GM18508 (cell line): ENCODE measurements at regions not wholly inside any gene's neighbourhood (a gene's known extent, or its start where the extent isn't known, plus 50 kb on each side); places are given as distances from the start of the nearest gene placed in this dataset.
"Not testable (repeated sequence)": the region's sequence is repeated elsewhere in the genome, so short reads cannot be mapped to it uniquely, and the experiment has no call there.

Experiments
- ATAC-seq: cut with Tn5 transposase; IDR thresholded peaks from one replicate; pipeline ENCODE4 v1.9.1; 2021; ENCODE audit warnings: moderate number of reproducible peaks; ENCODE audit not compliant: insufficient read depth, unreplicated experiment

DNA sequence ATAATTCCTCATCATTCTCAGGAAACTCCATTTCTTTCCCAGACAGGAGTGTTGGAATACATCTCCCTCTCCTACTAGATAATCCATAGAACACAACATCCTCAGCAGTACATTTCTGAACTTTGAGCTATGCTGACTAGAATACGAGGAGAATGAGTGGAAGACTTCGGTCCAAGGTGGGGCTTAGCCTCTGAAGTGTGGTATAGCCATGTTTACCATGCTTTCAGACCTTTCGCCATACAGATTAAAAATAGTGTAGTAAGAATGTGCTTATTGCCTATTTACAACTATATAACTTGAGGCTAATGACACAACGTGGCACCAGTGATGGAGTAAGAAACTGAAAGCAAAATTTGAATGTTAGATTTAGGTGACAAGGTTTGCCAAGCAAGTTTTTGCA, 184.5 kb upstream of the KRR1 start:
- ATAC-seq = no peak

DNA sequence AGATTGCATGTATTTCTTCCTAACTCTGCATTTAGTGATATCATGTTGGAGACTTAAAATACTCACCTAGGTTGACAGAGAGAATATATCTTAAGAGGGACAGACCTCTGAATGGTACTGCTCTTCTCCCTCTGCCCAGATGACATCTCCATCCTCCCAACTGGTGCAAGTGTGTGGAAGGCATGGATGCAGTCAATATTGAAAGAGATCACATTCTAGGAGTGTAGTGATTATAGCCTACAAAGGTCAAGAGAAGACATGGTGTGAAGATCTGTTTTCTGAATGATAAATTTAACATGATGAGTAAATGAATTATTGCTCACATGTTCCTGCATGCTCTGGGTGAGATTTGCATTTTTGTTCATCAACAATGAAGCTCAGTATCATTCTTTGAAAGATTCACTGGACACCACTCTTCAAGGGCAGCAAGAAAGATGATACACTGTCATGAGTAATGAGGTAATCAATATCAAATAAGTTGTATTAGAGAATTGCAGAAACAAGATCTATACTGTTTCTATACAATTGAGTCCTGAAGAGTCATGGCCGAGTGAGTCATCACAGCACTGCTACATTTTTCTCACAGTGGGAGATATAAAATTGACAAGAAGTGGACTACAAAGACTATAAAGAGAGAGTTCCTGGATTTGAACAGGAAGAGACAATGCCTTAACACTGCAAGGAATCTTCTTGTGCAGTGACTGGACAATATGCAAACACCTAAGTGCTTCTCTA, 183.3 kb upstream of the KRR1 start:
- no peak for ATAC-seq

DNA sequence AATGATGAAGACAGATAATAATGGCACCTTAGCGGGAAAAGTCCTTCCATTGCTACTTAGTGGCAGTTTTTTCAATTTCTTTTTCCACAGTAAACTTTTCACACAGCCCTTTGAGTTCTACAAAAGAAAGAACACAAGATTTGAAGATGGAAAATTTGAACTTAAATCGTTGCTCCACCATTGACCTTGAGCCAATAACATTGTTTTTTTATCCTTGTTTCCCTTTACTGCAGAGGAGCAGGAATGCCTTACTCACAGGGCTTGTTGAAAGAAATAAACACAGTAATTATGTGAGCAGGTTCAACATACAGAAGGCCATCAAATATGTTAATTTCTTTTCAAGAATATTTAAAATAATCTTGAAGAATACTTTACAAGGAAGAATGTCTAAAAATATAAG, 181.5 kb upstream of the KRR1 start:
- ATAC-seq = no peak

DNA sequence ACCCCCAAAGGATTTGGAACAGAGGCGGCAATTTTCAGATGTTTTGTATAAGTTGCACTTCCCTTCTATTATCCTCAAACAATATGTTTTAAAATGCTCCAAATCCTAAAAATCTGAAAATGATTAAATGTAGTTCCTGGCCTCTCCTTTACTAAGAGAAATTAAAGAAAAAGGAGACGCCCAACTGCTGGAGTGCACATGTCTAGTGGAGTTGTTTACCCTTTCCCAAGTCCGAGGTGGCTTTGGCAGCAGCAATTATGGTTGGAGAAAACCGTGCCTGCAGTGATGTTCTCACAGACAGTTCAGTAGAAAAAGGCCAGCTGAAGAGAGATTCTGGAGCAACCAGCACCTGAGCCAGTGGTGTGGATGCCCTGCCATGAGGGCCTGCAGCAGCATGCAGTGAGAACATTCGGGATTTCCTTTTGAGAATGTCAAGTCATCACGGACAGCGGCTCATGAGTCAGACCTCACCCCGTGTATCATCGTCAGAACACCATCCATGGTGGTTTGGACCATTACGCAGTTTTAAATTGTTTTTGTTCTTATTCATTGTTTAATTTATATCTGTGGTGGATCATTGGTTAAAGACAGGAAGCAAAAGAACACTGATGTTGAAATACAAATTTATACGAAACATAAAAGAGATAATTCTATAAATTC, 179.0 kb upstream of the KRR1 start:
- no peak for ATAC-seq

DNA sequence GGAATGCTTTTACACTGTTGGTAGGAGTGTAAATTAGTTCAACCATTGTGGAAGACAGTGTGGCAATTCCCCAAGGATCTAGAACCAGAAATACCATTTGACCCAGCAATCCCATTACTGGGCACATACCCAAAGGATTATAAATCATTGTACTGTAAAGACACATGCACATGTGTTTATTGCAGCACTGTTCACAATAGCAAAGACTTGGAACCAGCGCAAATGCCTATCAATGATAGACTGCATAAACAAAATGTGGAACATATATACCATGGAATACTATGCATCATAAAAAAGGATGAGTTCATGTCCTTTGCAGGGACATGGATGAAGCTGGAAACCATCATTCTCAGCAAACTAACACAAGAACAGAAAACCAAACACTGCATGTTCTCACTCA, 174.8 kb upstream of the KRR1 start:
- ATAC-seq = not testable (repeated sequence)

DNA sequence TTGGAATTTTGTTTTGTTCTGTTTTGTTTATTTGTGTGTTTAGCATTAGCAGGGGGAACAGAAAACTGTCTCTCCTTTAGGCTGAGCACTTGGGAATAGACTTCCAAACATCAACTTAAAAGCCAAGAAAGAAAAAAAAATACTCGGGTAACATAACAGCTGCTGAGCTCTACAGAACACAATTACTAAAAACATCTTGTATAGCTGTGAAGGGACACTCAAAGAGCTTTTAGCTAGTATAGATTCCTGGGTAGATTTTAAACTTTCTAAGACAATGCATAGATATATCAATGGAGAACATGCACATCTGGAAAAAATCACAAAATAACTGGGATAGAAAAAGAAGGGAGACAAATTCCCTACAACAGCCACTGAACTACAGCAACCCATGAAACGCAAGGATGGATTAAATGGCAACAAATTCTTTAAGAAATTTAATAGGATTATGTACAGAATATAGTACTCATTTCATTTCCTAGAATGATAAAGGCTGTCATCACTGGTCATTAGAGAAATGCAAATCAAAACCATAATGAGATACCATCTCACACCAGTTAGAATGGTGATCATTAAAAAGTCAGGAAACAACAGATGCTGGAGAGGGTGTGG, 174.3 kb upstream of the KRR1 start:
- no peak for ATAC-seq

DNA sequence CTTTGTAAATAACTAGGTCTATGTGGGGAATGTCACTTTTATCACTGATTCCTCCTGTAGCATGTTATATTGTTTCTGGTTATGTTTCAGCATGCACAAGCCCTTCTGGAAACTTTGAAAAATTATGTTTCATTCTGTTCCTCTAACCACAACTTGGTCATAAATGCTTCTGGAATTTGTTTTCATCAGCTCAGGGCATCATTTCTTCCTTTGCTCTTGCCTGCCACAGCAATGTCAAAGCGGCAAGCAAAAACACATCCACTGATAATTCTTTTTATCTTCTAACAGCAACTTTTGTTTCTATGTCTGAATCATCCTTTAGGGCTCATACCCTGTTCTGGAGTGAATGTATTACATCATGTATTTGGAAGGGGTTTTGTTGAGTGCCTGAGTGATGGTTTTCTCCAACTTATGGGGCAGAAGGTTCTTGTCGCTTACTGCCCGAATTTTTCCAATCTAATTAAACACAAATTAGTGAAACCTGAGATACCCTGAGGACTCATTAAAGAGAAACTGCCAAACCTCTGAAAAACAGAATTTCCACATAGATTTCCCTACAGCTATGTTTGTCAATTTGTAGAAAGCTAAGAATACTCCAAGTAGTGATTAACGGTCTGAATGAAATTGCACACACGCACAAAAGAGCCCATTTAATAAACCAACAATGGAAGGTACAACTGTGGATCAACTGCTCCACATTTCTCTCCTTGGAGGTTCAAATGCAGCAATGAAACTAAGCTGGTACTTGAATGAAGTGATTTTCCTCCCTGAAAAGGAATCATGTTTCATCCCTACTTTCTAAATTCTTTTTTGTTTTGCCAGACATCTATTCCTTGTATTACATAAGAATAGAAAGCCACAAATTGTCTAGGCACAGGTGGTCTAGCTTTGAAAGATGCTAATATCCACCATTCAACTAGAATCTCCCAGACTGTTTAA, 173.5 kb upstream of the KRR1 start:
- ATAC-seq = no peak

DNA sequence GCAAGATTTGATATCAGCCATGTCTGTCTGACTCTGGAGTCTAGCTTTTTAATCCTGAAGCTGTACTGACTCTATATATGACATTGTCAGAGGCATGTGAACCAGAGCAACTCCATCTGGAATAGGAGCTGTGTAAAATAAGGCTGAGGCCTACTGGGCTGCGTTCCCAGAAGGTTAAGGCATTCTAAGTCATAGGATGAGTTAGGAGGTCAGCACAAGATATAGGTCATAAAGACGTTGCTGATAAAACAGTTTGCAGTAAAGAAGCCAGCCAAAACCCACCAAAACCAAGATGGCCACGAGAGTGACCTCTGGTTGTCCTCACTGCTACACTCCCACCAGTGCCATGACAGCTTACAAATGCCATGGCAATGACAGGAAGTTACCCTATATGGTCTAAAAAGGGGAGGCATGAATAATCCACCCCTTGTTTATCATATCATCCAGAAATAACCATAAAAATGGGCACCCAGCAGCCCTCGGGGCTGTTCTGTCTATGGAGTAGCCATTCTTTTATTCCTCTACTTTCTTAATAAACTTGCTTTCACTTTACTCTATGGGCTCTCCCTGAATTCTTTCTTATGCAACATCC, 172.7 kb upstream of the KRR1 start:
- not testable (repeated sequence) for ATAC-seq

DNA sequence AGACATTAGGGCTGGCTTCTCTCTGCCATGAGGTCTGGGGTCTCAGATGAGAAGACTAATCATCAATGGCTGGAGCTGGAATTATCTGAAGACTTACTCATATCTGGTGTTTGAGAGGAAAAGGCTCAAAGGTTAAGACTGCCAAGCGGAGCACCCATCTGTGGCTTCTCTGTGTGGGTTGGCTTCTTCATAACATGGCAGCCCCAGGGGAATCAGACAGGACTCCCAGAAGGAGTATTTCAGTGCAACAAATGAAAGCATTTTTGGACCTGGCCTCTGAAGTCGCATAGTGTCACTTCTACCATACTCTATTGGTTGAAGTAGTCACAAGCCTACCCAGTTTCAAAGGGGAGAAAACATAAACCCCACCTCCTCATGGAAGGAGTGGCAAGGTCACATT, 171.8 kb upstream of the KRR1 start:
- ATAC-seq = no peak

DNA sequence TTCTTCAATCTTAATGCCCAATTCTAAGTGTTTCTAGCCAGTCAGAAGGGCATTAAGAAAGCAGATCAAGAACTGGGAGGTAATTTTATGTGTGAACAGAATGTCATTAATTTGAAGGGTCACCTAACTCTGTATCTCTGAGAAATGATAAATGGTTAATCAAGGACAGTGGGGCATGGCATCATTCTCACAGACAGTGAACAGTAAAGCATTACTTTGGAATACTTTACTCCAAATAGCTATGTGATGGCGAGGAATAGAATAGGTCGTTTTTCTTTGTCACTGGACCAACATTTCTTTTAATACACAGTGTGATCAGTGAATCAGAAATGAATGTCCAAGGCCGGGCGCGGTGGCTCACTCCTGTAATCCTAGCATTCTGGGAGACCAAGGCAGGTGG, 166.1 kb upstream of the KRR1 start:
- ATAC-seq = no peak

DNA sequence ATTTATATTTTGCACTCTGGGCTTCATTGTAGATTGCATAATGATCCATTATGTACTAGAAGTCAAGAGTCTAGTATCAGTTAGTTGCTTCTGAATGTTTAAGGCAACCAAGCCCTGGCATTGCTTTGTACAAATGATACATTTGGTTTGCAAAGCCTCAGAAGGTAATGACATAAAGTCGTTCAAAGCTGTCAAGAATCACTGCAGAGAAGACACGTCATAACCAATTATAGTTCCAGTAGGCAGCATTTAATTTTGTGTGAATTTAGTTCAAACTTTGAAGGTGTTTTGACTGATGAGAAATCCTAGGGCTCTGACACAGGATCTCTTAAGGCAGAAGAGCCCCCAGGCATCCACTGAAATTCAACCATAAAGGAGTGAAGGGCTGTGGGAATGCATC, 163.0 kb upstream of the KRR1 start:
- ATAC-seq = no peak

DNA sequence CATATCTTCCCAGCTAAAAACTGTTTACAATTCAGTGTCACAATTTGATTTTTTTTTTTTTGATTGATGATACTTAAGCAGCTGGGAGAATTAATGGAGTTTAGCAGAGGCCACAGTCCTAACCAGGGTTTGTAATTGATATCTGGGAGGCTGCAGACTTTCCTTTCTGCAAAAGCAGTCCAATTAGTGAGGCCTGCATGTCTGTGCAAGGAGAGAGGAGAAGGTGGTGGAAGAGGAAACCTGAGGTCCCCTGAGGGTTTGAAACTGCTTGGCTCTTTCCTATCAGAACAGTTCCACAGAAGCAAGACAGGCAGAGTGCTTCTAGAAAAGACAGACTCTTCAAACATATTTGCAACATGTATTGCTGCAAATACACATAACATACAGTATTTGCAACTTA, 160.8 kb upstream of the KRR1 start:
- ATAC-seq = no peak

DNA sequence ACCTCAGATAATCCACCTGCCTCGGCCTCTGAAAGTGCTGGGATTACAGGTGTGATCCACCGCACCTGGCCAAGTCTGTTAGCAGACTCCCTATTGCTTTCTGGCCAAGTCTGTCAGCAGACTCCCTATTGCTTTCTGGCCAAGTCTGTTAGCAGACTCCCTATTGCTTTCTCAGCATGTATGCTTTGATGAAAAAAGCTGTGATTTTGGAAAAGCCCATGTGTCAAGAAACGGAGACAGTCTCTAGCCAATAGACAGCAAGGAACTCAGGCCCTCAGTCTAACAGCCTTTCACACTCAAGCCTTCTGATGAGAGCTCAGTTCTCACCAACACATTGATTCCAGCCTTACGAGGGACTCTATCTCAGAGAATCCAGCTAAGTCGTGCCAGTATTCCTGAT, 158.8 kb upstream of the KRR1 start:
- no peak for ATAC-seq

DNA sequence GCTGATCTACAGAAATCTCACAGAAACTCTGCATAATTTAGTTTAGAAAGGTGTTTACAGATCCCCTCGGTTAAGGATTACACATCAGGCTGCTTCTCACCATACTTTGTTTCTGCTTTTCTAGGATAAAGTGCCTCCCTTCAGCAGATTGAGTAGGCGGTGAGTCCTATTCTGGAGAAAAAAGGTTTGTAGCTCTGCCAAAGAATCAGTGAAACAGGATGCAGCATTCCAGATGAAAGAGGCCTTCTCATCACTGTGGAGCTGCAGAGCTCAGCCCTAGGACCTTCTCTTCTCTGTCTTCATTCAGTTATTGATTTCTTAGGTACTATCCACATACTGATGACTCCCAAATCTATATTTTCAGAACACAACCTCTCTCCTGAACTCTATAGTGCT, 155.5 kb upstream of the KRR1 start:
- ATAC-seq = no peak

DNA sequence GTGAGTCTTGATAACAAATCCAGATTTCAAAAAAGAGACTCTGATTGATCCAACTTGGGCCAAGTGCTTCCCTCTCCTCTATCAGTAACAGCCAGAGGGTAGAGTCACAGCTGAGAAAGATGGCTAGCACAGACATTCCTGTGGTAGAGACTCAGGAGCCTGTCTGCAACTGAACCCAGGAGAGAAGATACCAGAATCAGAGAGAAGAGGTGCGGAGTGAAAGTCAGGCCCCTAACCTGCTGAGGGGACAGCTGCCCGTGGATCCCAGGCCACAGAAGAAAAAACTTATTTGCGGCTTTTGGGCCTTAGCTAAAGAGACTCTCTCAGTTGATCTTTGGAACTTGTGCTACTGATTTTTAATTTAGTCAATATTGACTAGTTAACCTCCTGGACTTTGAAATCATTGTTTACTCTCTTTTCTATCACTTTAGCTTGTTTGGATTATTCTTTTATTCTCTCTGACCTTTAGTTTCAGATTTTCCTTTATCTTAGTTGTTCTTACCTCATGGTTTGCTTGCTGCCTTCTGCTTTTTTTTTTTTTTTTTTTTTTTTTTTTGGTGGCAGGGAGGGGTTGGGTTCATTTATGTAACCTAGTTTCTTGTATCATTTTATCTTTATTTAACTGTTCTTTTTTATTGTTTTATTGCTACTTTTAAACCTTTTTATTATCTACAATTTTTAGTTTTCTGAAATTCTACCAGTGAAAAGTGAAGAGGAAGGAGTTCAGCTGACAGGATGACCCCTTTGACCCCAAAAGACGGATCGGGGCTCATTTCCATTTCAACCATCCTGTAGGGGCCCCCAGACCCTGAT, 154.9 kb upstream of the KRR1 start:
- no peak for ATAC-seq

DNA sequence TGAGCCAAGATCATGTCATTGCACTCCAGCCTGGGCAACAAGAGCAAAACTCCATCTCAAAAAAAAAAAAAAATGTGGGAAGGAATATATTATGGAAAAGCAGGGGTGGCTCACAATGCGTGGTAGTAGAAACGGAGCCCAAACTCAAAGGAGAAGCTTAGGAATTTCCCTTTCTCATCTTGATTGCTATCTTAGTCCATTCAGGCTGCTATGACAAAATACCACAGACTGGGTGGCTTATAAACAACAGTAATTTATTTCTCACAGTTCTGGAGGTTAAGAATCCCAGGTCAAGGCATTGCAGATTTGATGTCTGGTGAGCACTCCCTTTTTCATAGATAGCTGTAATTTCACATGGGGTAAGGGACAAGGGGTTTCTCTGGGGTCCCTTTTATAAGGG, 153.8 kb upstream of the KRR1 start:
- no peak for ATAC-seq

DNA sequence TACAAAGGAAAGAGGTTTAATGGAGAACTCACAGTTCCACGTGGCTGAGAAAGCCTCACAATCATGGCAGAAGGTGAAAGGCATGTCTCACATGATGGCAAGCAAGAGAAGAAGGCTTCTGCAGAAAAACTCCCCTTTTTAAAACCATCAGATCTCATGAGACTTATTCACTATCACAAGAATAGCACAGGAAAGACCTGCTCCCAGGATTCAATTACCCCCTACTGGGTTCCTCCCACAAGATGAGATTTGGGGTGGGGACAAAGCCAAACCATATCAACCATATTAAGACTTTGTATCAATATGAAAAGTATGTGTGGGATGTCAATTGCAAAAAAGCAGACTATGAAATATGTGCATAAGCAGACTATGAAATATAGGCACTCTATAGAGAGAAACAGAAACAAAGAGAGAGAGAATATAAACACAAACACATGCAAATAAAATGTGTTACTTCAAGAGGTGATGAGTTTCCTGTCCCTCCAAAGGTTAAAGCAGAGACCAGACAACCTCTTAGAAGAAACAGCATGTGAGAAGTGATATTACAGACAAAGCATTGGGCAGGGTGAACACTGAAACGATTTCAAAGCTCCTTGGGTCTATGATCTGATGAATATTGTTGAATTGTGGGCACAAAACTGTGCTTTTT, 151.2 kb upstream of the KRR1 start:
- ATAC-seq = no peak

DNA sequence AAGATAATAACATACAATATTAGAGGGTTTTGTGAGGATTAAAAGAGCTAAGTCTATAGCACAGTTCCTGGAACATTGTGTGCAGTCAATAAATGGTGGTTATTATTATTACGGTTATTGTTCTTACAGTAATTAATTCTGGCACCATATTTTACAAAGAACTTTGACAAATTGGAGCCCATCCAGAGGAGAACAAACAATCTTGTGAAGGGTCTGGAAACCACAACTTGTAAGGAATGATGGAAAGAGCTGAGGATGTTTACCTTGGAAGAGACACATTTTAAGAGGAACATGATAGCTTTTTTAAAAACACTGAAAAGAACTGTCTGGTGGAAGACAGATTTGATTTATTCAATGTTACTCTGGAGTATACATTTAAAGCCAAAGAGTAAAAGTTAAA, 150.5 kb upstream of the KRR1 start:
- no peak for ATAC-seq

DNA sequence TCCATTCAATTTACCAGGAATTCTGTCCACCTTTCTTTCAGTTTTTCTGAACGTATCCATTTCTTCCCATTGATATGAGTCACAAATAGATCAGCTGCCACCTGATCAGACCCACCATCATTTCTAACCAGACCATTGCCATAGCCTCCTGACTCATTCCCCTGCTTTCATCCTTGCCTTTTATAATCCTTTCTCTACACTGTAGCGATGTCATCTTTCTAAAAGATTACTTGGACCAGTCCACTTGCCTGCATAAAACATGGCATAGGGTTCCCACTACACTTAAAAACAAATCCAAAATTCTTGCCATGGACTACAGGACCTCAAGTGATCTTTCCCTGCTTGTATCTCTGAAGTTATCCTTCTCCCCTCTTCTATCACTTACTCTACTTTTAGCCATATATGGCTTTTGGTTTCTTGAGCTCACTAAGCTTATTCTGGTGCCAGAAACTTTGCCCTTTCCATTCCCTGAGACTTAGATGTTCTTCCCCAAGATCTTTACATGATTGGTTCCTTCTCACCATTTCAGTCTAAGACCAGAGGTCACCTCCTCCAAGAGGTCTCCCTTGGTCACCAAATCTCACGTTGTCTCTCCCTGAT, 149.5 kb upstream of the KRR1 start:
- no peak for ATAC-seq
